Astrocyte (in vitro differentiated cells and primary cell): ENCODE measurements at regions not wholly inside any gene's neighbourhood (a gene's known extent, or its start where the extent isn't known, plus 50 kb on each side); places are given as distances from the start of the nearest gene placed in this dataset.

Experiments
- EZH2 ChIP-seq: IDR thresholded peaks from 2 replicates; pipeline ENCODE4 v1.6.1; 2012; ENCODE audit warnings: mild to moderate bottlenecking, low read length, inconsistent platforms; ENCODE audit not compliant: insufficient read depth
- TF ChIP-seq, protein P1 (sequence below): IDR thresholded peaks from 2 replicates; pipeline ENCODE4 v1.5.1; 2011; ENCODE audit warnings: low read depth, mild to moderate bottlenecking, inconsistent platforms, low read length, moderate library complexity; ENCODE audit not compliant: insufficient read depth

DNA sequence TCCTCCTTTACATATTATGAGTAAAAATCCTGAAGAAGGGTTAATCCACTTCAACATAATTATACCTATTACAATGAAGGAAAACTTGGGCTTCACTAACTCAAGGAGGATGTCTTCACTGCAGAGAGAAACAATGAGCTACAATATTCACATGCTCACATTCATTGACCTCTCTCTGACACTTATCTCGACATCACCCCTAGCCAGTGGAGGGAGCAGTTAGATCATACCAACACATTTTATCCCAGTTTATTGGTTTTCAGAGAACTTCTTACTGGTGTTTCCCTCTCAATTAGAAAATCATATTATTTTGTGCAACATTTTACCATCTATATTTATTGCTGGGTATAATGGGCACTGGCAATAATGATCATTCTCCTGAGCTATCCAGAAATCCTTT is 646.5 kb downstream of the TENT5A start:
- TF ChIP-seq, protein P1, sequence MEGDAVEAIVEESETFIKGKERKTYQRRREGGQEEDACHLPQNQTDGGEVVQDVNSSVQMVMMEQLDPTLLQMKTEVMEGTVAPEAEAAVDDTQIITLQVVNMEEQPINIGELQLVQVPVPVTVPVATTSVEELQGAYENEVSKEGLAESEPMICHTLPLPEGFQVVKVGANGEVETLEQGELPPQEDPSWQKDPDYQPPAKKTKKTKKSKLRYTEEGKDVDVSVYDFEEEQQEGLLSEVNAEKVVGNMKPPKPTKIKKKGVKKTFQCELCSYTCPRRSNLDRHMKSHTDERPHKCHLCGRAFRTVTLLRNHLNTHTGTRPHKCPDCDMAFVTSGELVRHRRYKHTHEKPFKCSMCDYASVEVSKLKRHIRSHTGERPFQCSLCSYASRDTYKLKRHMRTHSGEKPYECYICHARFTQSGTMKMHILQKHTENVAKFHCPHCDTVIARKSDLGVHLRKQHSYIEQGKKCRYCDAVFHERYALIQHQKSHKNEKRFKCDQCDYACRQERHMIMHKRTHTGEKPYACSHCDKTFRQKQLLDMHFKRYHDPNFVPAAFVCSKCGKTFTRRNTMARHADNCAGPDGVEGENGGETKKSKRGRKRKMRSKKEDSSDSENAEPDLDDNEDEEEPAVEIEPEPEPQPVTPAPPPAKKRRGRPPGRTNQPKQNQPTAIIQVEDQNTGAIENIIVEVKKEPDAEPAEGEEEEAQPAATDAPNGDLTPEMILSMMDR, result no peak
- no peak for TF ChIP-seq EZH2
